ENCODE measurements at regions not wholly inside any gene's neighbourhood (a gene's known extent, or its start where the extent isn't known, plus 50 kb on each side); places are given as distances from the start of the nearest gene placed in this dataset.

- Histone ChIP-seq H3K27ac (ENCODE audit: insufficient read length, low read depth, low read length) (no peak overlapping the region), H4K20me1 (ENCODE audit: control insufficient read depth, insufficient read depth, insufficient read length) (no peaks in the 10 kb centered on the region), H4K91ac (ENCODE audit: insufficient read length, low read depth, low read length) (no peak overlapping the region), H3K23me2 (ENCODE audit: insufficient read length, low read depth, low read length, poor library complexity, severe bottlenecking) (no peaks in the 10 kb centered on the region), H3K4ac (ENCODE audit: low read depth, low read length) (no peak overlapping the region), H2BK5ac (ENCODE audit: insufficient read length, low read length) (no peak overlapping the region), H3K18ac (ENCODE audit: insufficient read length, low read depth, low read length) (no peak overlapping the region), H3K27me3 (ENCODE audit: insufficient read depth, low read length) (no peaks in the 10 kb centered on the region), H2BK12ac (ENCODE audit: insufficient read length, low read depth, low read length) (no peak overlapping the region), H3K4me2 (ENCODE audit: insufficient read depth, insufficient read length, low read length) (no peak overlapping the region), H2AFZ (ENCODE audit: low read length) (no peak overlapping the region), H2BK15ac (ENCODE audit: low read depth, low read length) (no peak overlapping the region), H3K4me1 (ENCODE audit: insufficient read depth, low read length) (no peaks in the 10 kb centered on the region), H2BK20ac (ENCODE audit: low read depth, low read length, poor library complexity, severe bottlenecking) (no peak overlapping the region), H3T11ph (ENCODE audit: low read length) (no peak overlapping the region), H3K9me3 (ENCODE audit: control insufficient read depth, low read depth, low read length) (no peaks in the 10 kb centered on the region), H3K23ac (ENCODE audit: insufficient read length, low read depth, low read length) (no peak overlapping the region), H4K8ac (replicated peaks; ENCODE audit: insufficient read length, low read depth, low read length) (no peak overlapping the region), H2BK120ac (ENCODE audit: low read depth, low read length, poor library complexity, severe bottlenecking) (no peak overlapping the region), H3K56ac (ENCODE audit: insufficient read length, low read depth, low read length) (no peak overlapping the region), H3K14ac (ENCODE audit: insufficient read depth, low read length) (no peak overlapping the region), H4K5ac (ENCODE audit: insufficient read length, low read depth, low read length) (no peak overlapping the region), H2AK5ac (ENCODE audit: insufficient read length, low read length) (no peak overlapping the region), H3K9ac (ENCODE audit: extremely low read depth, insufficient read length, low read length) (no peak overlapping the region), H3K79me1 (ENCODE audit: insufficient read depth, low read depth, low read length, poor library complexity, severe bottlenecking) (no peaks in the 10 kb centered on the region), H3K79me2 (ENCODE audit: insufficient read depth, low read length) (no peaks in the 10 kb centered on the region)
- H3K4me1 Mint-ChIP-seq, result no peaks in the 10 kb centered on the region
- H3K27ac Mint-ChIP-seq, result no peak overlapping the region
- TF ChIP-seq, protein P1, sequence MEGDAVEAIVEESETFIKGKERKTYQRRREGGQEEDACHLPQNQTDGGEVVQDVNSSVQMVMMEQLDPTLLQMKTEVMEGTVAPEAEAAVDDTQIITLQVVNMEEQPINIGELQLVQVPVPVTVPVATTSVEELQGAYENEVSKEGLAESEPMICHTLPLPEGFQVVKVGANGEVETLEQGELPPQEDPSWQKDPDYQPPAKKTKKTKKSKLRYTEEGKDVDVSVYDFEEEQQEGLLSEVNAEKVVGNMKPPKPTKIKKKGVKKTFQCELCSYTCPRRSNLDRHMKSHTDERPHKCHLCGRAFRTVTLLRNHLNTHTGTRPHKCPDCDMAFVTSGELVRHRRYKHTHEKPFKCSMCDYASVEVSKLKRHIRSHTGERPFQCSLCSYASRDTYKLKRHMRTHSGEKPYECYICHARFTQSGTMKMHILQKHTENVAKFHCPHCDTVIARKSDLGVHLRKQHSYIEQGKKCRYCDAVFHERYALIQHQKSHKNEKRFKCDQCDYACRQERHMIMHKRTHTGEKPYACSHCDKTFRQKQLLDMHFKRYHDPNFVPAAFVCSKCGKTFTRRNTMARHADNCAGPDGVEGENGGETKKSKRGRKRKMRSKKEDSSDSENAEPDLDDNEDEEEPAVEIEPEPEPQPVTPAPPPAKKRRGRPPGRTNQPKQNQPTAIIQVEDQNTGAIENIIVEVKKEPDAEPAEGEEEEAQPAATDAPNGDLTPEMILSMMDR (conservative IDR thresholded peaks at IDR 0.05), result no peak
- no peak for DNase-seq
- peaks cover 0 to 4% (median 2%) of the 10 kb centered on the region in 3 experiments; a peak in 3 of 7 replicates for H3K36me3 Mint-ChIP-seq (ENCODE audit: insufficient read depth in 1 of 3, low read depth in 3 of 3)
- H3K9me3 Mint-ChIP-seq, result peaks cover 0 to 2% of the 10 kb centered on the region in 2 experiments; a peak in 2 of 5 replicates
- H3K27me3 Mint-ChIP-seq (ENCODE audit: low read depth), result no peaks in the 10 kb centered on the region
- no peak overlapping the region for H3K4me3 Mint-ChIP-seq
- WGBS (ENCODE audit: extremely low coverage, insufficient read length, low lambda C conversion rate), result no CpG with 5 or more reads among the region's 3 CpGs
These were observed 1501.0 kb downstream of the SI start for GRCh38 chr3:163577271-163577670.
